ENCODE measurements at regions not wholly inside any gene's neighbourhood (a gene's known extent, or its start where the extent isn't known, plus 50 kb on each side); places are given as distances from the start of the nearest gene placed in this dataset.

DNA sequence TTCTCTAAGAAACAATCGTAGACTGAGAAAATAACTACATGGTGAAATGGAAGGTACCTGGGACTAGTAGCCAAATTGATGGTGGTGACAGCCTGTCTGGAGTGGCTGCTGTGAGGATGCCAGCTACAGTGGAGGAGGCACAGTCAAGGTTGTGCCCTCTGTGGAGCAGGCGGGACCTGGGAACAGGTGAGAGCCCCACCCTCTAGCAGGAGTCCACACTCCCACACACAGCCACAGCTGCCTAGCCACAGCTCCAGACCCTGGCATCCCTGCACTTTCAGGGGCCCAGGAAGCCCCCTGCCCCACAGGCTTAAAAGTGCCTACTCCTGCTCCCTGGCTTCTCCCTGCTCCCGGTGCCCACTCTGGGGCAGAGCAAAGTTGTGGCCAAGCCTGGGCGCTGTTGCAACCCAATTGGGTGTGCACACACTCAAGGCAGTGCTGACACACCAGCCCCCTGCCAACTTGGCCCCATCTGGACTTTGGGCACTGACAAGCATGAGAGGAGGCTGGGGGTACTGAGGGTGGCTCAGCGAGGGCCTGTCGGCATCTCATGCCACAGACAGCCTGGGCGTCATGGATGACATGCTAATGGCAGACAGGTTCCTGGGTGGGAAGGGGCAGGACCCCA is 548.7 kb downstream of the TBC1D32 start:
- ChIA-PET CTCF (no interaction called here), POLR2A (no interaction called here)
- TF ChIP-seq, protein P1, sequence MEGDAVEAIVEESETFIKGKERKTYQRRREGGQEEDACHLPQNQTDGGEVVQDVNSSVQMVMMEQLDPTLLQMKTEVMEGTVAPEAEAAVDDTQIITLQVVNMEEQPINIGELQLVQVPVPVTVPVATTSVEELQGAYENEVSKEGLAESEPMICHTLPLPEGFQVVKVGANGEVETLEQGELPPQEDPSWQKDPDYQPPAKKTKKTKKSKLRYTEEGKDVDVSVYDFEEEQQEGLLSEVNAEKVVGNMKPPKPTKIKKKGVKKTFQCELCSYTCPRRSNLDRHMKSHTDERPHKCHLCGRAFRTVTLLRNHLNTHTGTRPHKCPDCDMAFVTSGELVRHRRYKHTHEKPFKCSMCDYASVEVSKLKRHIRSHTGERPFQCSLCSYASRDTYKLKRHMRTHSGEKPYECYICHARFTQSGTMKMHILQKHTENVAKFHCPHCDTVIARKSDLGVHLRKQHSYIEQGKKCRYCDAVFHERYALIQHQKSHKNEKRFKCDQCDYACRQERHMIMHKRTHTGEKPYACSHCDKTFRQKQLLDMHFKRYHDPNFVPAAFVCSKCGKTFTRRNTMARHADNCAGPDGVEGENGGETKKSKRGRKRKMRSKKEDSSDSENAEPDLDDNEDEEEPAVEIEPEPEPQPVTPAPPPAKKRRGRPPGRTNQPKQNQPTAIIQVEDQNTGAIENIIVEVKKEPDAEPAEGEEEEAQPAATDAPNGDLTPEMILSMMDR (IDR thresholded peaks at IDR 0.05; ENCODE audit: insufficient read depth, low read length, missing control alignments) = no peak
- H3K4me3 ChIP-seq (ENCODE audit: low read depth, low read length) = no peak overlapping the region
- DNase-seq (ENCODE audit: low read depth, low spot score) = no peak

DNA sequence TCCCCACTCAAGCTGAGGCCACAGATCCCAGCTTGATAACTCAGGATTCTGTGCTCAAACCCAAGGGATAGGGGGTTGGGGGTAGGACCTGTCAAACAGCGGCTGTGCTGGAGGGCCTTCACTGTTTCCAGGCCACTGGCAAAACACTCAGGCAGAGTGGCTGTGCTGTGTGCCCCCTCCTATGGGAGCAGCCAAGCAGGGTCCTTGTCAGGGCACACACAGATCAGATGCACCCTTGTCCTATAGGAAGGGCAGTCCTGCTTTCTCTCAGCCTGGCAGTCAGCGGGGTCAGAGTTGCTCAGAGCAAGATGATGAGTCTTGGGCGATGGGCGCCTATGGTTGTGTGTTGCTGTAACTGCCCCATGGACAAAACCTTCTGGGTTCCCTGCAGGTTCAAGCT is 554.8 kb downstream of the TBC1D32 start:
- ChIA-PET CTCF (no interaction called here), POLR2A (no interaction called here)

GRCh38 chr6:120775698-120776097 is 558.6 kb downstream of the TBC1D32 start:
- TF ChIP-seq, protein P1 (IDR thresholded peaks at IDR 0.05; ENCODE audit: insufficient read depth, low read length, missing control alignments) = no peak
- POLR2A ChIA-PET = no interaction called here

More for the DNA sequence above, 554.8 kb downstream of the TBC1D32 start:
- TF ChIP-seq, protein P1 (IDR thresholded peaks at IDR 0.05; ENCODE audit: insufficient read depth, low read length, missing control alignments) = no peak
- no peak overlapping the region for H3K4me3 ChIP-seq (ENCODE audit: low read depth, low read length)
- no peak for DNase-seq (ENCODE audit: low read depth, low spot score)

DNA sequence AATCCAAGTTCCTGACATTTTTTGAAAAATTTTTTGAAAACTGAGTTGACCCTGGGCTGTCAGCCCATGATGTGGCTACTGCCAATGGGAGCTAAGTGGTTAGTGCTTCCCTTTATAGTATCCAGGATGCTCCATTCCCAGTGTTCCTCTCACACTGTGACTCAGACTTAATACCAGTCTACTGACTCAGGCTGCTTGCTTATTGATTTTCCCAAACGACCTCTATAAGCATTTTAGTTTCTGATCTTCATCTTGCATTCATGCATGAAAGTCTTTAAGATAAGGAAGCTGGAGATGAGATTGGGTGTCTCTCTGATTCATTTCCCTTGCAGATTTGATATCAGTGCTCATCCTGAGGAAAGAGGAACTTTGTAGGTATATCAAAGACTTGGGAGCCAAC is 560.0 kb downstream of the TBC1D32 start:
- TF ChIP-seq, protein P1 (IDR thresholded peaks at IDR 0.05; ENCODE audit: insufficient read depth, low read length, missing control alignments) = no peak
- POLR2A ChIA-PET = no interaction called here
- DNase-seq (ENCODE audit: low read depth, low spot score) = no peak
- no peak overlapping the region for H3K4me3 ChIP-seq (ENCODE audit: low read depth, low read length)
- CTCF ChIA-PET = no interaction called here

More at GRCh38 chr6:120775698-120776097, 558.6 kb downstream of the TBC1D32 start:
- CTCF ChIA-PET = no interaction called here
- no peak overlapping the region for H3K4me3 ChIP-seq (ENCODE audit: low read depth, low read length)
- DNase-seq (ENCODE audit: low read depth, low spot score) = no peak

GRCh38 chr6:120771019-120771418 is 563.3 kb downstream of the TBC1D32 start:
- POLR2A ChIA-PET = no interaction called here
- CTCF ChIA-PET = no interaction called here
- TF ChIP-seq, protein P1 (IDR thresholded peaks at IDR 0.05; ENCODE audit: insufficient read depth, low read length, missing control alignments) = no peak
- DNase-seq (ENCODE audit: low read depth, low spot score) = no peak
- H3K4me3 ChIP-seq (ENCODE audit: low read depth, low read length) = no peak overlapping the region

GRCh38 chr6:120764312-120764711 is 570.0 kb downstream of the TBC1D32 start:
- ChIA-PET CTCF (no interaction called here), POLR2A (no interaction called here)
- no peak overlapping the region for H3K4me3 ChIP-seq (ENCODE audit: low read depth, low read length)
- DNase-seq (ENCODE audit: low read depth, low spot score) = no peak
- TF ChIP-seq, protein P1 (IDR thresholded peaks at IDR 0.05; ENCODE audit: insufficient read depth, low read length, missing control alignments) = no peak

Measured in AG04449 (cell line).